Mesothelial cell of epicardium (in vitro differentiated cells): ENCODE measurements at regions not wholly inside any gene's neighbourhood (a gene's known extent, or its start where the extent isn't known, plus 50 kb on each side); places are given as distances from the start of the nearest gene placed in this dataset.
A peak's percentile ranks its signal among the peaks of the same experiment; 100 is the strongest.

ENCODE experiments used
- DNase-seq, 2 experiments: peaks; one replicate each; pipeline ENCODE4 v3.0.0; 2021; ENCODE audit warnings: low spot score in 2 of 2; ENCODE audit not compliant: unreplicated experiment in 2 of 2
- H3K27ac Mint-ChIP-seq: 2 replicates; pipeline ENCODE4 v1.8.0; 2021; ENCODE audit warnings: mixed read lengths
- H3K27me3 Mint-ChIP-seq: 2 replicates; pipeline ENCODE4 v1.8.0; 2021; ENCODE audit warnings: low read depth, mixed read lengths
- H3K36me3 Mint-ChIP-seq: 2 replicates; pipeline ENCODE4 v1.8.0; 2021; ENCODE audit warnings: mixed read lengths
- H3K4me1 Mint-ChIP-seq: 2 replicates; pipeline ENCODE4 v1.8.0; 2021; ENCODE audit warnings: mixed read lengths
- H3K4me3 Mint-ChIP-seq: 2 replicates; pipeline ENCODE4 v1.8.0; 2021; ENCODE audit warnings: mild to moderate bottlenecking, moderate library complexity, mixed read lengths
- H3K9me3 Mint-ChIP-seq: 2 replicates; pipeline ENCODE4 v1.8.0; 2021; ENCODE audit warnings: mixed read lengths
- TF ChIP-seq, protein P1 (sequence below): fragments of 200-600 bp; sonication (generic); IDR thresholded peaks from one replicate; pipeline ENCODE4 v1.5.0; 2021; ENCODE audit warnings: antibody characterized with exemption; ENCODE audit not compliant: unreplicated experiment

GRCh38 chr2:200130762-200131166 lies 175.4 kb downstream of the MAIP1 start:
- Mint-ChIP-seq H3K27ac (no peak overlapping the region), H3K4me1 (peaks cover 3% of the 10 kb centered on the region), H3K9me3 (peaks cover 19% of the 10 kb centered on the region), H3K36me3 (peaks cover 1% of the 10 kb centered on the region), H3K27me3 (no peaks in the 10 kb centered on the region), H3K4me3 (no peak overlapping the region)
- DNase-seq, result no peak
- TF ChIP-seq, protein P1, sequence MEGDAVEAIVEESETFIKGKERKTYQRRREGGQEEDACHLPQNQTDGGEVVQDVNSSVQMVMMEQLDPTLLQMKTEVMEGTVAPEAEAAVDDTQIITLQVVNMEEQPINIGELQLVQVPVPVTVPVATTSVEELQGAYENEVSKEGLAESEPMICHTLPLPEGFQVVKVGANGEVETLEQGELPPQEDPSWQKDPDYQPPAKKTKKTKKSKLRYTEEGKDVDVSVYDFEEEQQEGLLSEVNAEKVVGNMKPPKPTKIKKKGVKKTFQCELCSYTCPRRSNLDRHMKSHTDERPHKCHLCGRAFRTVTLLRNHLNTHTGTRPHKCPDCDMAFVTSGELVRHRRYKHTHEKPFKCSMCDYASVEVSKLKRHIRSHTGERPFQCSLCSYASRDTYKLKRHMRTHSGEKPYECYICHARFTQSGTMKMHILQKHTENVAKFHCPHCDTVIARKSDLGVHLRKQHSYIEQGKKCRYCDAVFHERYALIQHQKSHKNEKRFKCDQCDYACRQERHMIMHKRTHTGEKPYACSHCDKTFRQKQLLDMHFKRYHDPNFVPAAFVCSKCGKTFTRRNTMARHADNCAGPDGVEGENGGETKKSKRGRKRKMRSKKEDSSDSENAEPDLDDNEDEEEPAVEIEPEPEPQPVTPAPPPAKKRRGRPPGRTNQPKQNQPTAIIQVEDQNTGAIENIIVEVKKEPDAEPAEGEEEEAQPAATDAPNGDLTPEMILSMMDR, result no peak

- Mint-ChIP-seq H3K4me3 (no peak overlapping the region), H3K36me3 (peaks cover 1% of the 10 kb centered on the region), H3K27ac (no peak overlapping the region), H3K4me1 (peaks cover 3% of the 10 kb centered on the region), H3K9me3 (peaks cover 19% of the 10 kb centered on the region), H3K27me3 (no peaks in the 10 kb centered on the region)
- no peak for DNase-seq
- TF ChIP-seq, protein P1, result no peak
These were observed 175.2 kb upstream of the SPATS2L start for GRCh38 chr2:200131307-200131706.

DNA sequence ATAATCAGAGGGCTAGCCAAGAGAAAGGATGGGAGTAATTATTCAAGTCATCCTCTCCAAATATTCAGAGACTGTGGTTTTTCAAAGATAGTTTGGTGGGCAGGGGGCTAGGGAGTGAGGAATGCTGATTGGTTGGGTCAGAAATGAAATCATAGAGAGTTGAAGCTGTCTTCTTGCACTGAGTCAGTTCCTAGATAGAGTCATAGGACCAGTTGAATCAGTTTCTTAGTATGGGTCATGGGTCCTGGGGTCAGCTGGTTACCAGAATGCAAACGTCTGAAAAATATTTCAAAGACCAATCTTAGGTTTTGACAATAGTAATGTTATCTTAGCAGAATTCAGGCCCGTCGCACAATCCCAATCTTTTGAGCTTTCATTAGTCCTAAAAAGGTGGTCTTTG lies 171.4 kb upstream of the SPATS2L start:
- Mint-ChIP-seq H3K4me3 (no peak overlapping the region), H3K27me3 (no peaks in the 10 kb centered on the region), H3K36me3 (peaks cover 1% of the 10 kb centered on the region), H3K9me3 (peaks cover 15% of the 10 kb centered on the region), H3K4me1 (peaks cover 21% of the 10 kb centered on the region), H3K27ac (no peak overlapping the region)
- TF ChIP-seq, protein P1, result no peak
- no peak for DNase-seq

GRCh38 chr2:200136655-200137054 lies 169.8 kb upstream of the SPATS2L start:
- H3K27ac Mint-ChIP-seq, result no peak overlapping the region
- no peaks in the 10 kb centered on the region for H3K27me3 Mint-ChIP-seq
- H3K4me3 Mint-ChIP-seq, result no peak overlapping the region
- DNase-seq, result no peak
- peaks cover 18% of the 10 kb centered on the region for H3K4me1 Mint-ChIP-seq
- TF ChIP-seq, protein P1, result no peak
- peaks cover 1% of the 10 kb centered on the region for H3K36me3 Mint-ChIP-seq
- H3K9me3 Mint-ChIP-seq, result peaks cover 15% of the 10 kb centered on the region

DNA sequence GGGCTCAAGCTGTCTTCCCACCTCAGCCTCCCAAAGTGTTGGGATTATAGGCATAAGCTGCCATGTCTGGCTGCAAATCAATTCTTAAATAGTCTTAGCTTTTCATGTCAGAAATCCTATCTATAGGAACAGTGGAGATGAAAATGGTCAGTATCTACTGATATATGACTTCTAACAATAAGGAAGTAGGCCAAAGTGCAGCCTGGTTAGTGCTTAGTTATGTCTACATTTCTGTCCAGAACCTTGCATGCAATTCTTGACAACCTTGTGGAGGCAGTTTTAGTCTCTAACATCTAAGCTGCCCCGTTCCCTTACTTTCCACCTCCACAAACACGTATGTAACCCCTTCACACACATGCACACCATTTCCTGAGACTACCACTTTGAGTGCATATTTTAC lies 169.2 kb upstream of the SPATS2L start:
- Mint-ChIP-seq H3K36me3 (peaks cover 1% of the 10 kb centered on the region), H3K27me3 (no peaks in the 10 kb centered on the region), H3K9me3 (peaks cover 15% of the 10 kb centered on the region), H3K27ac (no peak overlapping the region), H3K4me3 (no peak overlapping the region), H3K4me1 (peaks cover 18% of the 10 kb centered on the region)
- TF ChIP-seq, protein P1, result no peak
- no peak for DNase-seq

DNA sequence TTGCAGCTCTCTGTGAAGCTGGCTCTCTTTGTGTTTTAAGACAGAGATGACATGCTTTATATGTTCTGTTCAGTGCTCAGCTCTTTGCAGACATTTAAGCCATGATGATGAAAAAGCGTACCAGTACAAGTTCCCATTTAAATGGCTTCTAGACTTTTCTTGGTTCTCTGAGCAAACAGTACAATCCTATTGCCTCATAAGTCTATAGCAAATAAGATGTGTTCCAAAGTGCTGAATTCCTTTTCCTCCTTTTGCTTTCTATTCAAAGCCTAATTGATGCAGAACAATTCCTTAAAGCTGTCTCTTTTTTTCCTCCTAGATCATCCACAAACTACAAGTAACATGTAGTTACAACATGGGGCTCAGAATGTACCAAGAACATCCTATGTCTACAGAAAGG lies 168.8 kb upstream of the SPATS2L start:
- H3K9me3 Mint-ChIP-seq, result peaks cover 15% of the 10 kb centered on the region
- H3K36me3 Mint-ChIP-seq, result peaks cover 1% of the 10 kb centered on the region
- H3K27ac Mint-ChIP-seq, result peak overlapping the region; percentile 77
- no peak overlapping the region for H3K4me3 Mint-ChIP-seq
- no peak for DNase-seq
- no peaks in the 10 kb centered on the region for H3K27me3 Mint-ChIP-seq
- peaks cover 18% of the 10 kb centered on the region for H3K4me1 Mint-ChIP-seq
- TF ChIP-seq, protein P1, result no peak
